ENCODE measurements at regions not wholly inside any gene's neighbourhood (a gene's known extent, or its start where the extent isn't known, plus 50 kb on each side); places are given as distances from the start of the nearest gene placed in this dataset.

GRCh38 chr3:14590569-14590968, 50.4 kb upstream of the GRIP2 start:
- TF ChIP-seq NFIC (IDR thresholded peaks at IDR 0.05): no peak
- TF ChIP-seq TCF12 (IDR thresholded peaks at IDR 0.05; ENCODE audit: low read depth): no peak
- no peak for TF ChIP-seq TAF1 (IDR thresholded peaks at IDR 0.05; ENCODE audit: low read depth)
- no peak for TF ChIP-seq REST (IDR thresholded peaks at IDR 0.05; ENCODE audit: low read depth)
- TF ChIP-seq YY1 (IDR thresholded peaks at IDR 0.05; ENCODE audit: low read depth): no peak
- TF ChIP-seq CREB1 (IDR thresholded peaks at IDR 0.05; ENCODE audit: low read depth): no peak
- TF ChIP-seq EP300 (IDR thresholded peaks at IDR 0.05; ENCODE audit: borderline replicate concordance): no peak
- TF ChIP-seq RAD21 (IDR thresholded peaks at IDR 0.05; ENCODE audit: low read depth): no peak
- no peak for TF ChIP-seq ZBTB7A (IDR thresholded peaks at IDR 0.05; ENCODE audit: low read depth)
- no peak for TF ChIP-seq CEBPB (IDR thresholded peaks at IDR 0.05)
- TF ChIP-seq EGR1 (IDR thresholded peaks at IDR 0.05): no peak
- no peak for TF ChIP-seq TEAD4 (IDR thresholded peaks at IDR 0.05)
- TF ChIP-seq FOXM1 (IDR thresholded peaks at IDR 0.05; ENCODE audit: borderline replicate concordance, low read depth): no peak
- no peak for TF ChIP-seq MAX (IDR thresholded peaks at IDR 0.05)
- TF ChIP-seq, protein P1, sequence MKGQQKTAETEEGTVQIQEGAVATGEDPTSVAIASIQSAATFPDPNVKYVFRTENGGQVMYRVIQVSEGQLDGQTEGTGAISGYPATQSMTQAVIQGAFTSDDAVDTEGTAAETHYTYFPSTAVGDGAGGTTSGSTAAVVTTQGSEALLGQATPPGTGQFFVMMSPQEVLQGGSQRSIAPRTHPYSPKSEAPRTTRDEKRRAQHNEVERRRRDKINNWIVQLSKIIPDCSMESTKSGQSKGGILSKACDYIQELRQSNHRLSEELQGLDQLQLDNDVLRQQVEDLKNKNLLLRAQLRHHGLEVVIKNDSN (IDR thresholded peaks at IDR 0.05): no peak

DNA sequence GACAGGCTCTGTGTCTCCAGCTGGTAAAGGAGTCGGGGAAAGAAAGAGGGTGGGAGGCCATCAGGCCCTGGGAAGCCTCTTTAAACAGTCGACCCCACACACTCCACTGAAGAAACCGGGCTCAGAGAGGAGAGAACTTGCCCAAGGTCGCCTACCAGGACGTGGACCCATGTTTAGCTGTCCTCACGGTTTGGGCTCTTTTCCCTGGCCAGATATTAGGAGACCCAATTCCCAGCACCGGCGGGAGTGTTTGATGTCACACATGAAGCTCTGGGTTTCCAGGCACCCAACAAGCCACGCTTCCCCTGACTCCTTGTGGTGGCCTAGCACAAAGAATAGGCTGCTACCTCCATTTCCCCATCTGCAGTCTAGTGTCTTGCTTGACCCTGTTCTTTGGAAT, 52.2 kb upstream of the GRIP2 start:
- no peak for TF ChIP-seq MAX (IDR thresholded peaks at IDR 0.05)
- no peak for TF ChIP-seq FOXM1 (IDR thresholded peaks at IDR 0.05; ENCODE audit: borderline replicate concordance, low read depth)
- no peak for TF ChIP-seq REST (IDR thresholded peaks at IDR 0.05; ENCODE audit: low read depth)
- TF ChIP-seq TEAD4 (IDR thresholded peaks at IDR 0.05): no peak
- no peak for TF ChIP-seq YY1 (IDR thresholded peaks at IDR 0.05; ENCODE audit: low read depth)
- TF ChIP-seq, protein P1 (IDR thresholded peaks at IDR 0.05): no peak
- no peak for TF ChIP-seq EGR1 (IDR thresholded peaks at IDR 0.05)
- no peak for TF ChIP-seq CREB1 (IDR thresholded peaks at IDR 0.05; ENCODE audit: low read depth)
- no peak for TF ChIP-seq TCF12 (IDR thresholded peaks at IDR 0.05; ENCODE audit: low read depth)
- TF ChIP-seq NFIC (IDR thresholded peaks at IDR 0.05): no peak
- TF ChIP-seq EP300 (IDR thresholded peaks at IDR 0.05; ENCODE audit: borderline replicate concordance): no peak
- no peak for TF ChIP-seq ZBTB7A (IDR thresholded peaks at IDR 0.05; ENCODE audit: low read depth)
- no peak for TF ChIP-seq CEBPB (IDR thresholded peaks at IDR 0.05)
- no peak for TF ChIP-seq RAD21 (IDR thresholded peaks at IDR 0.05; ENCODE audit: low read depth)
- no peak for TF ChIP-seq TAF1 (IDR thresholded peaks at IDR 0.05; ENCODE audit: low read depth)

DNA sequence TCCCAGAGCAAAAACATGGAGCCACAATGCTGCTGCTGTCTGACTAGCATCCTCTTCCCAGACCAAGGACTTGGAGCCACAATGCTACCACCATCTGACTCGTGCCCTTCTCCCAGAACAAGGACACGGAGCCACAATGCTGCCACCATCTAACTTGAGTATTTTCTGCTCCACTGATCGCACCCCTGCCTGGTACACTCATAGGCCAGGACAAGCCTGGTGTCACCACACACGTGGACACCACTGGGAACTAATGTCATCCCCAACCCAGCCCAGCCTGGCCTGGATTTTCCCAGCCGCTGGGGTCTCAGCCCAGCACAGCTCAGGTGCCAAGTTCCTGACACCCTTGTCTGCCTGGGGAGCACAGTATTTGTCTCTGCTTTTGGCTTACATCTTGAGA, 52.7 kb upstream of the GRIP2 start:
- TF ChIP-seq, protein P1 (IDR thresholded peaks at IDR 0.05): no peak
- TF ChIP-seq CEBPB (IDR thresholded peaks at IDR 0.05): no peak

DNA sequence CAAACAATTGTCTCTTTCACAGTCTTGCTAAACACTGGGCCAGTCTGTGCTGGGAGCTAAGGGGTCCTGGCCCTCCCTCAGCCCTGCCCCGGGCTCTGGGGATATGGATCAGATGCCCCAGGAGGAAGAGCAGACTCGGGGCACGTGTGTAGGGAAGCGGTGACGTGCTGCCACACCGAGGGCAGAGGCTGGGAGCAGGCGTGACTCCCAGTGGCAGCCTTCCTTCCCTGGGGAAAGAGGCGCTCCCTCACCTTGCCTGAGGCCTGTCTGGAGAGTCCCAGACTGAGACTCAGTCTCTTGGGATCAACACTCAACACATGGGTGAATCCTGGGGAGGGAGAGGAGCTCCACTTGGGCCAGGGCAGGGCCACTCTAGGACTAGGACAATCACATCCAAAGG, 54.1 kb upstream of the GRIP2 start:
- TF ChIP-seq YY1 (IDR thresholded peaks at IDR 0.05; ENCODE audit: low read depth): no peak
- no peak for TF ChIP-seq MAX (IDR thresholded peaks at IDR 0.05)
- TF ChIP-seq, protein P1 (IDR thresholded peaks at IDR 0.05): no peak
- TF ChIP-seq RAD21 (IDR thresholded peaks at IDR 0.05; ENCODE audit: low read depth): no peak
- no peak for TF ChIP-seq TAF1 (IDR thresholded peaks at IDR 0.05; ENCODE audit: low read depth)
- no peak for TF ChIP-seq FOXM1 (IDR thresholded peaks at IDR 0.05; ENCODE audit: borderline replicate concordance, low read depth)
- no peak for TF ChIP-seq ZBTB7A (IDR thresholded peaks at IDR 0.05; ENCODE audit: low read depth)
- TF ChIP-seq TCF12 (IDR thresholded peaks at IDR 0.05; ENCODE audit: low read depth): no peak
- TF ChIP-seq EGR1 (IDR thresholded peaks at IDR 0.05): no peak
- no peak for TF ChIP-seq TEAD4 (IDR thresholded peaks at IDR 0.05)
- TF ChIP-seq CEBPB (IDR thresholded peaks at IDR 0.05): no peak
- TF ChIP-seq REST (IDR thresholded peaks at IDR 0.05; ENCODE audit: low read depth): no peak
- no peak for TF ChIP-seq NFIC (IDR thresholded peaks at IDR 0.05)
- no peak for TF ChIP-seq CREB1 (IDR thresholded peaks at IDR 0.05; ENCODE audit: low read depth)
- TF ChIP-seq EP300 (IDR thresholded peaks at IDR 0.05; ENCODE audit: borderline replicate concordance): no peak

All from Ishikawa (cell line).